ENCODE measurements at regions not wholly inside any gene's neighbourhood (a gene's known extent, or its start where the extent isn't known, plus 50 kb on each side); places are given as distances from the start of the nearest gene placed in this dataset.

GRCh38 chr20:21020659-21021471, 85.3 kb downstream of the LINC00237 start:
- peaks cover 0 to 17% (median 11%) of the 10 kb centered on the region in 10 experiments; a peak in 13 of 20 replicates for H3K4me1 ChIP-seq
- peak in 1 of 11 experiments; percentile 67; a peak in 2 of 22 replicates for TF ChIP-seq Cebpa-rat (IDR thresholded peaks at IDR 0.05)
- H3K9ac ChIP-seq, result no peak overlapping the region
- H3K27ac ChIP-seq, result no peak overlapping the region
- no peak overlapping the region for H3K4me2 ChIP-seq
- no peak overlapping the region for H3K4me3 ChIP-seq
- H3K27me3 ChIP-seq, result no peaks in the 10 kb centered on the region
- H4K20me1 ChIP-seq, result no peaks in the 10 kb centered on the region
- H3K9me3 ChIP-seq (replicated peaks in 1 of 11), result no peaks in the 10 kb centered on the region
- no peaks in the 10 kb centered on the region for H3K36me3 ChIP-seq

DNA sequence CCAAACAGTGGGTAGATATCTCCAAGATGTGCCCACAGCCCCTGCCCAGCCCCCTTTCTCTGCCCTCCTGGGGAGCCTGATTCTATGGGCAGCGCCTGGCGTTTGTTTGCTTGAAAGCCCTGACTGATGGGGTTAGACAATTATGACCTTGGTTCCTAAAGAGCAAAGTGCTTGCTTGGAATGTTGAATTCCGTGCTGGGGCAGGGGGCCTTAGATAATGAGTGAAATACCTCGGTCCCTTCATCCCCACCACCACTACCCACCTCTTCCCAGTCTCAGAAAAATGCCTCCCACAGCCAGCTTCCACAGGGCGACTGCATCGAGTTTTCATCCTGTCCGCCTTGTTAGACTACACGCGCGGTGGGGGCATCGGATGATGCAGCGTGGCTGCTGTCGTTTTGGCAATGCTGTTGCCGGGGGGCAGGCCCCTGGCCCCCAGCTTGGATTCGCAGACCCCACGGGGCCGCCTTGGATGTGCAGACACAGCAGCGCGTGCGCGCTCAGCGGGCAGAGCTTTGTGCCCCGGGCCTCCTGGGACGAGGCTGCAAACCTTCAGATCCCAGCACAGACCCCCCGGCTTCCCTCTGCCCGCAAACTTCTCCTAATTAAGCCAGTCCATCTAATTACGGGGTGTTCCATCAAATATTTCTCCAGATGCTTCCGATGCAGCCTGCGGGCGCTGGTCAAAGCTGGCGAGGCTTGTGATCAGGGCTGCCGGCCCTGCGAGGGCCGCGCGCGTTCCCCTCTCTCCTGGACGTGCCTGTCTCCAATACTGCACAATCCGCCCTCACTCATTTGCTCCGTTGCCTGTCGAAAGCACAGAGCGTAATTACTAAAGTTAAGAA, 86.1 kb downstream of the LINC00237 start:
- Histone ChIP-seq H3K9me3 (replicated peaks in 1 of 11) (no peaks in the 10 kb centered on the region), H3K27ac (no peak overlapping the region), H3K9ac (no peak overlapping the region), H3K4me1 (peaks cover 0 to 17% (median 11%) of the 10 kb centered on the region in 10 experiments; a peak in 13 of 20 replicates), H4K20me1 (no peaks in the 10 kb centered on the region), H3K4me2 (no peak overlapping the region), H3K4me3 (no peak overlapping the region), H3K36me3 (no peaks in the 10 kb centered on the region), H3K27me3 (no peaks in the 10 kb centered on the region)
- TF ChIP-seq Cebpa-rat (IDR thresholded peaks at IDR 0.05), result no peak

DNA sequence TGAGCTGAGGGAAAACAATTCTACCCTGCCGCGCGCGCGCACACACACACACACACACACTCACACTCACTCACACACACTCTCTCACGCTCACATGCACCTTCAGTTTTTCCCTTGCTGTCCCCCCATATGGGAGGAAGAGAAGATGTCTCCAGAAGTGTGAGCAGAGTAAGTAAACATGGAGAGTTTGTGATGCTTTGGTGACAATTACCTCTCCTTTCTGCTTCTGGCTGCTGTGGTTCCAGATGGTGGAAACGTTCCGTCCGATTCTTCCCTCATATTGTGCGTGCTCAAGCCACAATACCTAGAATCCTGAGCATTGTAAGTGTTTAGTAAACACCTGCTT, 86.7 kb downstream of the LINC00237 start:
- Histone ChIP-seq H3K27ac (no peak overlapping the region), H4K20me1 (no peaks in the 10 kb centered on the region), H3K4me1 (peaks cover 0 to 17% (median 11%) of the 10 kb centered on the region in 10 experiments; a peak in 13 of 20 replicates), H3K4me3 (no peak overlapping the region), H3K4me2 (no peak overlapping the region), H3K9me3 (replicated peaks in 1 of 11) (no peaks in the 10 kb centered on the region), H3K9ac (no peak overlapping the region), H3K27me3 (no peaks in the 10 kb centered on the region), H3K36me3 (no peaks in the 10 kb centered on the region)
- no peak for TF ChIP-seq Cebpa-rat (IDR thresholded peaks at IDR 0.05)

DNA sequence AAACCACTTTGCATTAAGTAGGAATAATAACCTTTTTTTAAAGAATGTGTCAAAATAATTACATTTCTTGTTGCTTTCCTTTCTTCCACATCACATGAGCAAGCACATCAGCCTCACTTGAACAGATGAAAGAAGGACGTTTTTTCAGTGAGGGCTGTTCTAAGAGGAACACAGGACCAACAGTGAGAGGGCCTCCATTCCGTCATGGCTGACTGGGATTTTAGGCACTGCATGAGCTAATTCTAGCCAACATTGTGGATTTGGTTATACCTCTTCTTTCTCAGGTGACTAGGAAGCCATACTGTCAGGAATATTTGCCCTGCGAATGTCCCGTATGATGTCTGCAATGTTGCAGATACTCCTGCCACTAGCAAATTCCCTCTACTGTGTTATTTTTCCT, 87.6 kb downstream of the LINC00237 start:
- no peak for TF ChIP-seq Cebpa-rat (IDR thresholded peaks at IDR 0.05)
- Histone ChIP-seq H3K36me3 (no peaks in the 10 kb centered on the region), H4K20me1 (no peaks in the 10 kb centered on the region), H3K4me3 (no peak overlapping the region), H3K9me3 (replicated peaks in 1 of 11) (no peaks in the 10 kb centered on the region), H3K4me2 (peak overlapping the region in 4 of 11 experiments; percentile 63 to 79 (median 69); a peak in 8 of 22 replicates), H3K9ac (no peak overlapping the region), H3K27ac (no peak overlapping the region), H3K27me3 (no peaks in the 10 kb centered on the region), H3K4me1 (peaks cover 0 to 17% (median 11%) of the 10 kb centered on the region in 10 experiments; a peak in 13 of 20 replicates)

GRCh38 chr20:21017528-21018085, 88.6 kb downstream of the LINC00237 start:
- Histone ChIP-seq H4K20me1 (no peaks in the 10 kb centered on the region), H3K27me3 (no peaks in the 10 kb centered on the region), H3K9me3 (replicated peaks in 1 of 11) (no peaks in the 10 kb centered on the region), H3K36me3 (no peaks in the 10 kb centered on the region), H3K4me2 (peak overlapping the region in 9 of 11 experiments; percentile 1 to 79 (median 56); a peak in 15 of 22 replicates), H3K4me3 (no peak overlapping the region), H3K27ac (no peak overlapping the region), H3K4me1 (peaks cover 0 to 17% (median 11%) of the 10 kb centered on the region in 10 experiments; a peak in 13 of 20 replicates), H3K9ac (no peak overlapping the region)
- no peak for TF ChIP-seq Cebpa-rat (IDR thresholded peaks at IDR 0.05)

DNA sequence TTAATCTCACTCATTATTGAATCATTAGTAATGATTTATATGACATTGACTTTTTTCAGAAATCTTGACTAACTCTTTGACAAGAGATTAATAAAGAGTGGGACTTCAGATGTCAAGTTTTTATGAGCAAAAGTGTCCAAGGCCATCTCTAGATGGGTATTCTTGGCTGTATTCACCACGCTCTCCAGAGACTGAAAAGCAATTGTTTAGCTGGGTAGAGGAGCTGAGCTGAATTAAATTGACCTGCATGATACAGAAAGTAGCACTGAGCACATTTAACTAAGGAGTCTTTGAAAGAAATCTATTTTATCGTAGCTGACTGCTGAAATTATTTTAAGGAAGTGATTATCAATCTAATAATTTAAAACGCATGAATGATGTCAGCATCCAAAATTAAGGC, 89.4 kb downstream of the LINC00237 start:
- TF ChIP-seq Cebpa-rat (IDR thresholded peaks at IDR 0.05), result no peak
- no peaks in the 10 kb centered on the region for H3K9me3 ChIP-seq (replicated peaks in 1 of 11)
- H3K4me1 ChIP-seq, result peaks cover 0 to 17% (median 11%) of the 10 kb centered on the region in 10 experiments; a peak in 13 of 20 replicates
- no peak overlapping the region for H3K9ac ChIP-seq
- no peaks in the 10 kb centered on the region for H4K20me1 ChIP-seq
- H3K4me3 ChIP-seq, result no peak overlapping the region
- H3K27me3 ChIP-seq, result no peaks in the 10 kb centered on the region
- H3K36me3 ChIP-seq, result no peaks in the 10 kb centered on the region
- no peak overlapping the region for H3K27ac ChIP-seq
- H3K4me2 ChIP-seq, result peak overlapping the region in 3 of 11 experiments; percentile 66 to 79 (median 72); a peak in 3 of 22 replicates

DNA sequence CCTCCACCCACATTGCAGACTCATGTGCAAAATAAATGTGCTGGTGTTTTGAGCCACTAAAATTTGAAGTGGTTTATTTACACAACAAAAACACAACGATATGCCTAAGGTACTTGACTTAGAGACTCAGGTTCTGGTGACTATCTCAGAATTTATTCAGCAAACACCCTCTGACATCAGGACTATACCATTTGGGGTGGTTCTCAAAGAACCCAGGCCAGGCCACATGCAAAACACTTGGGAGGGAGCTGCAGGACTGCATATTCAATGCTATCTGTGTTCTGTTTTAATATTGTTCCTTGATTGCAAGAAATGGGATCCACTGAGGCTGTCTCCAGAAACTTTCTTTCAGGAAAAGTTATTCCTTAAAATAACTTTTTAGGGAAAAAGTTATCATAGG, 91.6 kb downstream of the LINC00237 start:
- no peaks in the 10 kb centered on the region for H3K9me3 ChIP-seq (replicated peaks in 1 of 11)
- H3K4me1 ChIP-seq, result peaks cover 0 to 17% (median 11%) of the 10 kb centered on the region in 10 experiments; a peak in 13 of 20 replicates
- H3K27me3 ChIP-seq, result no peaks in the 10 kb centered on the region
- no peak overlapping the region for H3K4me2 ChIP-seq
- H3K36me3 ChIP-seq, result no peaks in the 10 kb centered on the region
- H3K4me3 ChIP-seq, result no peak overlapping the region
- H3K9ac ChIP-seq, result no peak overlapping the region
- H3K27ac ChIP-seq, result no peak overlapping the region
- no peak for TF ChIP-seq Cebpa-rat (IDR thresholded peaks at IDR 0.05)
- no peaks in the 10 kb centered on the region for H4K20me1 ChIP-seq

GRCh38 chr20:21008951-21009350, 97.2 kb downstream of the LINC00237 start:
- Histone ChIP-seq H3K4me2 (no peak overlapping the region), H3K4me1 (no peaks in the 10 kb centered on the region), H3K27ac (no peak overlapping the region), H4K20me1 (no peaks in the 10 kb centered on the region), H3K9ac (no peak overlapping the region), H3K36me3 (no peaks in the 10 kb centered on the region), H3K4me3 (no peak overlapping the region), H3K27me3 (no peaks in the 10 kb centered on the region), H3K9me3 (replicated peaks in 1 of 11) (no peaks in the 10 kb centered on the region)
- no peak for TF ChIP-seq Cebpa-rat (IDR thresholded peaks at IDR 0.05)

DNA sequence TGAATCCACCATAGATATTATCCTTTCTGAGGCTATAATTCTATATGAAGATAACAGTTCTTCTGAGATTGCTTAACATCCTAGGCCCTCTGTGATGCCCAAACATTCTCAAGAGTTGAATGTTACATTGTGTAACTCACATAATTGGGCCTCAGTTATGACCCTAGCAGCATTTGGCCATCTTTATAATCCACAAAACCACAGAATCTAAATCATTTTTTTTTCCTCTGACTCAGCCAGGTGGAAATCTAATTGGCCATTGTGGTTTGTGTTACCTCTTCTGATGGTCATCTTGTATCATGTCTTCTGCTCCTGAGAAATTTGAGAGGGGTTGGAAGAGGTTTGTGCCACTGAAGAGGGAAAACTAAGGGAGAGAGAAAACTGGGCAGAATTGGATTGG, 99.5 kb downstream of the LINC00237 start:
- Histone ChIP-seq H3K27ac (no peak overlapping the region), H3K4me1 (no peaks in the 10 kb centered on the region), H3K27me3 (no peaks in the 10 kb centered on the region), H3K36me3 (no peaks in the 10 kb centered on the region), H3K9ac (no peak overlapping the region), H4K20me1 (no peaks in the 10 kb centered on the region), H3K4me3 (no peak overlapping the region), H3K9me3 (replicated peaks in 1 of 11) (no peaks in the 10 kb centered on the region), H3K4me2 (no peak overlapping the region)
- no peak for TF ChIP-seq Cebpa-rat (IDR thresholded peaks at IDR 0.05)

All from BLaER1 treated with 17β-estradiol and CSF1 and Interleukin-3, amounts not matched to agents 10 nM and 100 nM (cell line).